ENCODE measurements at regions not wholly inside any gene's neighbourhood (a gene's known extent, or its start where the extent isn't known, plus 50 kb on each side); places are given as distances from the start of the nearest gene placed in this dataset.
"Not testable (repeated sequence)": the region's sequence is repeated elsewhere in the genome, so short reads cannot be mapped to it uniquely, and the experiment has no call there.

DNA sequence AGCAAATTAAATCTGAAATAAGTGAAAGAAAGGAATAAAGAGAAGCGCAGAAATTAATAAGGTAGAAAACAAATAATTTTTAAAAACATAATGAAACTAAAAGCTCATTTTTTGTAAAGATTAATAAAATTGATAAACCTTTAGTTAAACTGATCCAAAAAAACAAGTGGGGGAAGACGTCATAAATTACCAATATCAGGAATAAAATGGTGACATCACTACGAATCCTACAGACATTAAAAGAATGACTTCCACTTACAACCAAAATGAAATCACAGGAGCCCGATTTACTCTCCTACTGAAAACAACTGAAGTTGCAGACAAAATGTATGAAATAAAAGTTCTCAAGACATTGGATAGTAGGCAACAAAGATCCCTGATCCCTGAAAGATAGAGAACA is 68.1 kb upstream of the IFFO2 start:
- DNase-seq, result no peak

DNA sequence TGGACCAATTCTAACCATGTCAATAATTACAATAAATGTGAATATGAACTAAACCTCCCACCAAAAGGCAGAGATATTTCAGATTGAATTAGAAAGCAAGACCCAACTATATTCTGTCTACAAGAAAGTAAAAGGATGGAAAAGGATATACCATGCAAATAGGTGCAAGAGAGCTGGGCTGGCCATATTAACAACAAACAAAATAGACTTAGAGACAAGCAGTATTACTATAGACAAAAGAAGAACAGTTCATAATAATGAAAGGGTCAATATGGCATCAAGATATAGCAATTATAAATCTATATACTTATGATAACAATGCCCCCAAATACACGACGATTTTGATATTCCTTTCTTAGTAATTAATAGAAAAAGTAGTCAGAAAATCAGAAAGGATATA is 67.3 kb upstream of the IFFO2 start:
- no peak for DNase-seq

DNA sequence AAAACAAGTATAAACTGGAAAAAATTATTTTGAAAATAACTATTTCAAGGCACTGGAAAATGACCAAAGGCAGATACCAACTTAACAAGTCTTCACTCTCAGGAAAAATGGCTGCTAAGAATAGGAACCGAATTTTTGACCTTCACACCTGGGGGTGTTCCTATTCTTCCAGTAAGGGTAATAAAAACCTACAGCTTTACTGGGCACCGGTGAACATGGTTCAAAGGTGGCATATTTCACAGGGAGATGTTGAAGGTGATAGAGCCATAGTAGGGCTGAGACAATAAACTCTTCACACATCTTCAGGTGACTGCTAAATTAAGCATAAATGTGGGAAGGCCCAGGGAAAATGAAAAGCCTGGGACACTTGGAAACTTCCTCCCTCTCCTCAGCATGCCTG is 65.4 kb upstream of the IFFO2 start:
- no peak for DNase-seq

DNA sequence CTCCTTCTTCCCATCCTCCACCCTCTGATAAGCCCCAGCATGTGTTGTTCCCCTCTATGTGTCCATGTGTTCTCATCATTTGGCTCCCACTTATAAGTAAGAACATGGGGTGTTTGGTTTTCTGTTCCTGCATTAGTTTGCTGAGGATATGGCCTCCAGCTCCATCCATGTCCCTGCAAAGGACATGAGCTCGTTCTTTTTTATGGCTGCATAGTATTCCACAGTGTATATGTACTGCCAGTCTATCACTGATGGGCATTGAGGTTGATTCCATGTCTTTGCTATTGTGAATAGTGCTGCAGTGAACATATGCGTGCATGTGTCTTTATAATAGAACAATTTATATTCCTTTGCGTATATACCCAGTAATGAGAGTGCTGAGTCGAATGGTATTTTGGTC is 62.8 kb upstream of the IFFO2 start:
- not testable (repeated sequence) for DNase-seq

DNA sequence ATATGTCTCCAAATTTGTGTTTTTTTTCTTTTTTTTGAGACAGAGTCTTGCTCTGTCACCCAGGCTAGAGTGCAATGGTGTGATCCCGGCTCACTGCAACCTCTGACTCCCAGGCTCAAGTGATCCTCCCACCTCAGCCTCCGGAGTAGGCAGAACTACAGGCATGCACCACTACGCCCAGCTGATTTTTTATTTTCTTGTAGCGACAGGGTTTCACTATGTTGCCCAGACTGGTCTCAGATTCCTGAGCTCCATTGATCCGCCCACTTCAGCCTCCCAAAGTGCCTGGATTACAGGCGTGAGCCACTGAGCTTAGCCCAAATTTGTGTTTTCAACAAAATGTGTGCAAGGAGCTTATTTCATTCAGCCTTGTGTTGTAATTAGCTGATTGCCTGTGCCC is 59.0 kb upstream of the IFFO2 start:
- DNase-seq, result no peak

DNA sequence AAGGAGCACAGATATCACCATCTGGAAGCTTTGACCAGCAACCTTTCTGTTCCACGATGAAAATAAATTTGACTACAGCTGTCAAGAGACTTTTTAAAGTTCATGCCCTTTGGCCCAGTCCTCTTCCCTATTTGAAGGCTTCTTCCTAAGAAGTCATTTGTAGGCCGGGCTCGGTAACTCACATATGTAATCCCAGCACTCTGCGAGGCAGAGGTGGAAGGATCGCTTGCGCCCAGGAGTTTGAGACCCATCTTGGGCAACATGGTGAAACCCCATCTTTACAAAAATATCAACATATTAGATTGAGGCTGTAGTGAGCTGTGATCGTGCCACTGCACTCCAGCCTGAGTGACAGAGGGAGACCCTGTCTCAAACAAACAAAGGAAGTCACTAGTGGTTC is 58.3 kb upstream of the IFFO2 start:
- DNase-seq, result no peak

DNA sequence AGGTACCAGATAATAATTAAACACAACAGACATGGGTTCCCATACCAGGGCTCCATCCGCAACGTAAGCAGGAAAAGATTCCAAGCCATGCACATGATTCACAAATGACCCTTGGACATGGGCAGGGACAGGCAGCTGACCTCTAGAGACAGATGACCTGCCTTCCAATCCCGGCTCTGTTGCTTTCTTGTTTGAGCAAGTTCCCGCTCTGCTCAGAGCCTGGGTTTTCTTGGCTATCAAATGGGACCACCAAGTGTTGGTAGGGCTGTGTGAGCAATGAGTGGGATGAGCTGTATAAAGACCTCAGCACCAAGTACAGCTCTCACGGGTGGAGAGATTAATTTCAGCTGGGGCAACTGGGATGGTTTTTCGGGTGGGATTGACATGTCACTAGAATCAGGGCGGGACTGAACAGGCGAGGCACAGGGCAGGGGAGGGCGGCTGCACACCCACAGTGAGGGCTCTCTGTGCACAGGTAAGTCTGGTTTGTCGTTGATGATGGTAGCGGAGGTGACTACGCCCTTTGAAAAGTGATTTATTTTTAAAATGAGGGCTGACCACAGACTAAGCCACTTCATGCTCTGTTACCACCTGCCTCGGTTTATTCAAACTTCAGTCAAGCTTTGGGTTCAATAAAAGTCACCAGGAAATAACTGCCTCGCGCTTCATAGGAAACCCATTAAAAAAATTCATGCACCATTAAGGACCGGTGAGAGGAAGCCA is 57.5 kb upstream of the IFFO2 start:
- DNase-seq, result no peak

DNA sequence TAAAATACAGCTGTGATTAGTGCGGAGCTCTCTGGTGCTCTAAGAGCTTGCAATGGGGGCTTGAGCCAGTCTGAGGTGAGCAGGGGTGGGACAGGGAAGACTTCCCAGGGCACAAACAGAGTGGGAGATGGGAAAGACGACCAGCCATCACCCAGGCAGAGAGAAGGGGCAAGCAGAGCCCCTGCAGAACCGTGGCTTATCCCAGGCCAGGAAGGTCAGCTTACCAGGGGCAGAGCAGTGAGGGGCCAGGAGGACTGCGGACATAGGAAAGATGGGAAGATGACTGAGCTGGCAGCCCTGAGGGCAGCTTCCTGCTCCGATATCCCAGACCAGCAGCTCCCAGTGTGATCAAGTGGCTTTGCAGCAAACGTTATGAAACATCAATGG is 55.4 kb upstream of the IFFO2 start:
- DNase-seq, result no peak

DNA sequence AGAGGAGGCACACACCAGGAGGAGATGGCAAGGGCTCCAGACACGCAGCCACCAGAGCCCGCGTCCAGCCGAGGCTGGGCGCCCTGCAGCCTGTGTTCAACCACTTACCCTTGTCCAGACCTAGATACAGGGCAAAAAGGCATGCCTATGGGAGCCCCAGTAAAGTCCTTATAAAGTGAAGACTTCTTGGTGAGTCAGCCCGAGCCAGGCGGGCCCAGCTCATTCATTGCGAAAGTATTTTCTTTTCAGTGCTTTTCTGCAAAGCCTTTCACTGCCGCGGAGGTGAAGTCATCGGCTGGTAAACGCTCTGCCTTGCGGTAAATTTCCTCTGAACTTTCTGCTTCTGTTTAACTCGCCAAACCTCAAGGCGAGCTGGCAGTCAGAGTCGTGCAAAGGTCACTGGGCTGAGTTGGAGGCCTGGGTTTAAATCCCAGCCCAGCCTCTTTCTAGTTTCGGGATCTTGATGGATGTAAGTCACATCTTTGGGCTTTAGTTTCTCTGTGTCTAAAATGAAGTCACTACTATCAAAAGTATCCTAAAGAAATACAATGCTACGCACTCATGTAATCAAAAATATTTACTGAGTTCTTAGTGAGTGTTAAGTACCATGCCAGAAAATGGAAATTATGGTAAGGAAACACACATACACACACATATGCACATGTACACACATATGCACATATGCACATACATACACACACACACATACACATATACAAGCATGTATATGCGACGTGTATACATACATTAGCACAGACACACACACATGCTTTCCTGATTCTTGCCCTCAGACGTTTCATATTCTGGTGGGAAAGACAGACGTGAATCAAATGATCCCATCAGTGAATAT is 54.7 kb upstream of the IFFO2 start:
- peak; percentile 56 for DNase-seq

DNA sequence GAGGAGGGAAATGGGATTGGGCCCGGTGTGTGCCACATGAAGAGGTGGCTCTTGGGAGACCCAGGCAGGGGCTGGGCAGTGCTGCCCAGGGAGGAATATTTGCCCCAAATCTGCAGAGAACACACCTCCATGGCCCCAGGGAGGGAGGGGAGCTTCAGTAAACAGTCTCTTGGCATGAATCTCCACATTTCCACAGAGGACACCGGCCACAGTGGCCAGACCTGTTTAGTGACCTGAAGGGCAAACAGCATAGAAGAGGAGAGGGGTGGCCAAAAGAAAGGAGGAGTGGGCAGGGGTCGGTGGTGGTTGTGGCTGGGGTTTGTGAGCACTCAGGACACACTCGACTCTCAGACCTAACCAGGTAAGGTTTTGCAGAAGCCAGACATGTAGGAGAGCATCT is 54.0 kb upstream of the IFFO2 start:
- no peak for DNase-seq

DNA sequence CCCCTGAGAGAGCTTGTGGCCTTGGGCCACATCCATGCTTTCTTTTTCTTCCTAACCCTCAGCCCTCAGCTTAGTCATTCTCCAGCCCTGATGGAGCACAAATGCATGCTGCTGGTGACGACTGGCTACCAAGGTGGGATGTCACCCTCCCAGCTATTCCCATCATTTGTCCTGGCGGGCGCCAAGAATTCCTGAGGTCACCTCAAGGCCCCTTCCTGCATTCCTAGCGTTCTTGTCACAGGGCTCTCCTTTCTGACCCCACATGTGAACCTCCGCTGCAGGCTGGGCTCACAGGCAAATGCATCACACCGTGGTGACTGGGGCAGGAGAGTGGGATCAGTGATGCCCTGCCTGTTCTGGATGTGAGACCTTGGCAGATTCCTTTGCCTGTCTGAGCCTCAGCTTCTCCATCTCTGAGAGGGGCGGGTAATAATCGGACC is 53.4 kb upstream of the IFFO2 start:
- no peak for DNase-seq

DNA sequence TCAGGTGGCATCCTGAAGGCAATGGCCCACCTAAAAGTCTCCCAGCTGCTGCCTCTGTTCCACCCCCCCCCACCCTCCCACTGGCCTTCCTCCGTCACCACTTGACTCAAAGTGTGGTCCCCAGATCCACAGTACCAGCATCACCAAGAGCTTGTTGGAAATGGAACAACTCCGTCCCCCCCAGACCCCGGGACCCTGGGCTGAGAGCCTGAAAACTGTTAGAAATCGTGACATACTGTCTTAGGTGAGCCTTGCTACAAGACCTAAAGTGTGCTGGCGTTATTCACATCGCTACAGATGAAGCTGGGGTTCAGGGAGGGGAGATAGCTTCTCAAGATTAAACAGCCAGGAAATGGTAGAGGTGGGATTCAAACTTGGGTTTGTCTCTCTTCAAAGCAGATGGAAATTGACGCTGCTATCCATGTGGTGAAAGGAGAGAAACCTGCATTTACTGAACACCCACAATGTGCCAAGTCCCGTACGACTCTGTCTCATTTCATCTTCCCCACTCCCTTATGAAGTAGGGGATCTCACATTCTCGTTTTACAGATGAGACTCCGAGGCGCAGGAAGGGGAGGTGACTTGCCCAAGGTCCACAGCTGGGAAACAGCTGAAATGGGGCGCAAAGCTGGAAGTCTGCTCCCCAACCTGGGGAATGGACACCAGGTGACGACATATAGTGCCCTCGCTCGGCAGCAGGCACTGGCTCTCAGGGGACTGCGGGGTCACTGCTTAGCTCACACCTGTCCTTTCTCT is 52.8 kb upstream of the IFFO2 start:
- DNase-seq, result no peak

DNA sequence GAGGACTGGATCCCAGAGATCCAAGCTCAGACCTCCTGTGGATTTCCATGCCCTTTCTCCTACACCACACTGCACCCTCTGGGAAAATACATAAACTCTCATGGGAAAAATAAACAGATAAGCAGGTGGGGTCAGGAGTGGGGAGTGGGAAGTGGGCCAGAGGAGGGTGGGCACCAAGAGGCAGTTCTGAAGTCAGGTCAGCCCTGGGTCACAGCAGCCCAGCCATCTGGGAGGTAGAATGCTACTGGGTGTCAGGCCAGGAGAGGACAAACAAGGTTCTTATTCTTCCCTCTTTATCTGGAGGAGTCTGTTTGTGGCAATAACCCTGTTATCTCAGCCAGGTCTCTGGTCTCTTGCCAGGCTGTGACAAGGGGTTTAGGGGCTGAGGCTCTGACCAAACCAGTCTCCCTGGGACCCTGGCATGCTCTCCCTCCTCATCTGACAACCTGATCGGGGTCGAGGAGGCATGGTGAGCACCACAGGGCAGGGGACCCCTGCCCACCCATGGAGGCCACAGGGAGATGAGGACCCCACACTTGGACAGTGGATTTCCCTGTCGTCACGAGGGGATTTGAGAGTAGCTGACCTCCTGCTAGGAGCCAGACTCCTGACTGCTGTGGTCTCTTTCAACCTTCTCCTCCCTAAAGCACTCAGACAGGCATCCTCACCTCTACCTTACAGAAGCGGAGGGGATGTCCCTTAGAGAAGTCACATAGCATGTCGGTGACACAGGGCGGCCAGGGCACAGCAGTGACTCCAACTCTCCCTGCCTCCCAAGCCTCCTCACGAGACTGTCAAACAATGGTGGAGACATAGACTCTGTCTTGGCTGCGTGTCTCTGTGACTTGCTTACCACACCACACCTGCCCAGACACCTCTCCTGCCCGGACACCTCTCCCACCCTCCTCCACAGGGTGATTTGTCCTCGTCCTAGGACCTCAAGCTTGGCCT is 51.3 kb upstream of the IFFO2 start:
- no peak for DNase-seq

DNA sequence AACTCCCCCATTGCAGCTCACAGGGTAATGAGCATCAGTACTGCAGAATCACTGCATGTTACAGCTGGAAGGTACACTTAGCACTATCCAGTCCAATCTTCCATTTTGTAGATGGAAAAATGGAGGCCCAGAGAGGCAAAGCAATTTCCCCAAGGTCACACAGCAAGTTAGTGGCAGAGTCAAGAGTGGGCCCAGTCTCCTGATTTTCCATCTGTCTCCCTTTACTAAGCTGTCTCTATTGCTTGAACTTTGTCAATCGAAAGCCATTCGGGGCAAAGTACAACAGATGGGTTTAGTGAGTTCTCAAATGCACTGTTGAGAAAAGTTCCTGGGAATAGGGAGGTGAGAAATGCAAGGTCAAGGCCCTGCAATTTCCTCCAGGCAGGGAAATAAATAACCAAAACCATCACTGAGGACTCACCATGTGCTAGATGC is 50.4 kb upstream of the IFFO2 start:
- DNase-seq, result no peak

Measured in activated T-cell treated with anti-CD3 and anti-CD28 coated beads for 4 hours (primary cell).